Epidermal melanocyte (primary cell): ENCODE measurements at regions not wholly inside any gene's neighbourhood (a gene's known extent, or its start where the extent isn't known, plus 50 kb on each side); places are given as distances from the start of the nearest gene placed in this dataset.

Experiments
- DNase-seq: peaks from one replicate; pipeline ENCODE4 v3.0.0; 2011; ENCODE audit warnings: low spot score; ENCODE audit not compliant: insufficient read length

DNA sequence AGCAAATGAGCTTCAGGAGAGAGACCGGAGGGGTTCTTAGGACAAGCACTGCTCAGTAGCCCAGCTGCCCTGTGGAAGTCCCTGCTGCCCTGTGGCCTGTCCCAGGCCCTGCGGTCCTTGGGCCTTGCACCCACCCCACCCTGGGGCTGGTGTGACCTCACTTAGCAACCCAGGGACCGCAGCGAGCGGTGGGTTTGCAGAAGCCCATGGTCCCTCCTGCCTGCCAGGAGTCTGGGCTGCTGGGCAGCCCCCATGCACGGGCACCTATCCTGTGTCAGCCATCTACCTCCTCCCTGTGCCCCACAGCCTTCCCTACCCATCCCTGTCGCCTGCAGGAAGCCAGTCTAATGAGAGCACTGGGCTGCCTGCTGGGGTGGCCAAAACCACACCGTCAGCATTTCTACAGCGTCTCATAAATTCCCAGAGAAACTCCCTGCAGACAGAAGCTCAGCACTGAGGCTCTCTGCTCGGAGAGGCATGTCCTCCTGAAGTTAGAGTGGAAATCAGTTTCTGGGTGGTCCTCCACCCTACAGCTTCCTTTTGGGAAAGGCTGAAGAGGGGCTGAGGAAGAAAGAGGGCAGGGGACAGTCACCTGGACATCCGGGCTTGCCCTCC, 231.1 kb upstream of the HS6ST1 start:
- DNase-seq: no peak

GRCh38 chr2:128550389-128550788, 231.7 kb upstream of the HS6ST1 start:
- DNase-seq: no peak

GRCh38 chr2:128550801-128551416, 232.2 kb upstream of the HS6ST1 start:
- no peak for DNase-seq

GRCh38 chr2:128551435-128551834, 232.8 kb upstream of the HS6ST1 start:
- DNase-seq: no peak

GRCh38 chr2:128552141-128552805, 233.6 kb upstream of the HS6ST1 start:
- no peak for DNase-seq

GRCh38 chr2:128552806-128553551, 234.3 kb upstream of the HS6ST1 start:
- DNase-seq: no peak

- DNase-seq: no peak
Observed at GRCh38 chr2:128554151-128554769, 235.6 kb upstream of the HS6ST1 start.

DNA sequence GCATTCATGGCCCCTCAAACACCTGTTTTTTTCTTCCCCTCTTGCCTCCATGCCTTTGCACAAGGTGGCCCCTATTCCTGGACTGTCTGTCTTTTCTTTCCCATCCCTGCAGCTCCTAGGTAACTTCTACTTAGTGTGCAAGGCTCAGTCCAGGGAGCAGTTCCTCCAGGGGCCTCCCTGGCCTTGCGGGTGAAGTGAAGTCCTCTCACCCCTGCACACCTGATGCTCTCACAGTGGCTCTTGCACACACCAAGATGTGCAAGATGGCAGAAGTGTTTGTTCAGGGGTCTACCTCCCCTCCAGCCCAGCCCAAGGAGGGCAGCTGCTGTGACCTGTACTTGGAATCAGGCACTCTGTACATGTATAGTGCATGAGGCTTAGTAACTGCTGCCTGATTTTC, 236.8 kb upstream of the HS6ST1 start:
- no peak for DNase-seq

DNA sequence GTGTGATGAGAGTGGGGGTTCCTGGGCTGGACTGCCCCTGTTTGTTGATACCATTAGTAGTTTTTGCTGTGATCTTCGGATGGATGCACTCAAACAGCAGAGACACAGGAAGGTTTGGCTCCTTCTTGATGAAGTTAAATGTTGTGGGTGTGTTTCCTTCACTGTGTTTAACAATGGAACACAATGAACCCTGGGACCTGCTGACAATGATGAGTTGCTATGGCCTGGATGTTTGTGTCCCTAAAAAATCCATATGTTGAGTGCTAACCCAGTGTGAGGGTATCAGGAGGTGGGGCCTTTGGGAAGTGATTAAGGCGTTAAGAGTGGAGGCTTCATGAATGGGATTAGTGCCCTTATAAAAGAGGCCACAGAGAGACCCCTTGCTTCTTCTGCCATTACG, 237.4 kb upstream of the HS6ST1 start:
- no peak for DNase-seq

- no peak for DNase-seq
Observed at GRCh38 chr2:128556633-128557032, 238.0 kb upstream of the HS6ST1 start.

DNA sequence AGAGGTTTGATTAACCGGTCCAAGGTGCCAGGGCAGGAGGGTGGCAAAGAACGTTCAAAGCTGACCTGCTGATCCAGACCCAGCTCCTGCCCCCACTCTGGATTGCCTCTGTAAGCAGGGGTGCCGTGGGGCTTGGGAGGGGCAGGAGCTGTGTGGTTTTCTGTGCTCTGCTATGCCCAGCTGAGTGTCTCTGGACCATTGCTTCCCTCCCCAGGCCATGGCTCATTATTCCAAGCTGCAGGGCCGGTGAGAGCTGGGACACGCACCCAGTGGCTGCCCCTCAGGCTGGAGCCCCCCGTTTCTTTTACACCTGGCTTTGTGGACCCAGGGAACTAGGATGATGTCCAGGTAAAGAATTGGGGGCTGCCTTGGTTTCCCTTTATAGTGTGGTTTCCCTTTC, 238.4 kb upstream of the HS6ST1 start:
- DNase-seq: no peak

- no peak for DNase-seq
Observed at GRCh38 chr2:128557831-128558241, 239.2 kb upstream of the HS6ST1 start.

DNA sequence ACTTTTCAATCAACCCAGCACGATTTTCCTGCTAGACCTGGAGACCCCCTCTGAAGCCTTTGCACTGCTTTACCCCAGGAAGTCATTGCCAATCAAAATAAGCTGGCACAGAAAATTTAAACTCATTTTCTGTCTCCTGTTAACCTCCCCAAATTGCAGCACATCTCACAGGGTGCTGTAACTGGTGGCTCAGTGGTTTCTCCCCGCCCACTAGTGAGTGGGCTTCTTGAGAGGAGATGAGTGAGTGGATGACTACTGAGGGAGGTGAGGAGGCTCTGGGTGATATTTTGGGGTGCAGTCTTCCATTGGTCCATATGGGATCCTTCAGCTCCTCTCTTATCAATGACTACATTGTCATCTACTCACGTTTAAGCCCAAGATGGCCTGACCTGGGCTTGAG, 239.8 kb upstream of the HS6ST1 start:
- DNase-seq: no peak

DNA sequence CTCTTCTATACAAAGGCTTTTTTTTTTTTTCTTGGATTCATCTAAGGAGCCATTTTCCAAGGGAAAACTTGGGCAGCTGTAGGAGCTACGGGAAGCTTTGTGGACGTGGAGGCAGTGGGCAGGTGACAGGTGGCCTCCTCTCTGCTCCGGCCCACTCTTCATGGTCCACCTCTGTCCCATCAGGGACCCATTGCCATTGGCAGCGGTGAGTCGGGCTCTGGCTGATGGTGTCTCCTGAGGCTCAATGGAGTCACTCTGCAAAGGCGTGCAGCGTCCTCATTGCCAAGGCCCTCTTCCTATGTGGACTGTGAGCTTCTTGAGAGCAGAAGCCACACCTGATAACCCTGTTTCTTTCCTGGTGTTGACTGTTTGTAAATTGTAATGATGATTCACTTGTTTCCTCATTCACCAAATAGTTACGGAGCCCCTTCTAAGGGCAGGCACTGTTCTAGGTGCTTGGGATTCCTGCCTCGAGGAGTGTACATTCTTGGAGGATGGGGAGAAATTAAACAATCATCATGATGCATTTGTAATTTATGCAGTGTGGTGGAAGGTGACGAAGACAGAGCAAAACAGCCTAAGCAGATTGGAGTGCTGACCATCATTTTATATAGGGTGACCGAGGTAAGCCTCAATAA, 240.3 kb upstream of the HS6ST1 start:
- DNase-seq: no peak

DNA sequence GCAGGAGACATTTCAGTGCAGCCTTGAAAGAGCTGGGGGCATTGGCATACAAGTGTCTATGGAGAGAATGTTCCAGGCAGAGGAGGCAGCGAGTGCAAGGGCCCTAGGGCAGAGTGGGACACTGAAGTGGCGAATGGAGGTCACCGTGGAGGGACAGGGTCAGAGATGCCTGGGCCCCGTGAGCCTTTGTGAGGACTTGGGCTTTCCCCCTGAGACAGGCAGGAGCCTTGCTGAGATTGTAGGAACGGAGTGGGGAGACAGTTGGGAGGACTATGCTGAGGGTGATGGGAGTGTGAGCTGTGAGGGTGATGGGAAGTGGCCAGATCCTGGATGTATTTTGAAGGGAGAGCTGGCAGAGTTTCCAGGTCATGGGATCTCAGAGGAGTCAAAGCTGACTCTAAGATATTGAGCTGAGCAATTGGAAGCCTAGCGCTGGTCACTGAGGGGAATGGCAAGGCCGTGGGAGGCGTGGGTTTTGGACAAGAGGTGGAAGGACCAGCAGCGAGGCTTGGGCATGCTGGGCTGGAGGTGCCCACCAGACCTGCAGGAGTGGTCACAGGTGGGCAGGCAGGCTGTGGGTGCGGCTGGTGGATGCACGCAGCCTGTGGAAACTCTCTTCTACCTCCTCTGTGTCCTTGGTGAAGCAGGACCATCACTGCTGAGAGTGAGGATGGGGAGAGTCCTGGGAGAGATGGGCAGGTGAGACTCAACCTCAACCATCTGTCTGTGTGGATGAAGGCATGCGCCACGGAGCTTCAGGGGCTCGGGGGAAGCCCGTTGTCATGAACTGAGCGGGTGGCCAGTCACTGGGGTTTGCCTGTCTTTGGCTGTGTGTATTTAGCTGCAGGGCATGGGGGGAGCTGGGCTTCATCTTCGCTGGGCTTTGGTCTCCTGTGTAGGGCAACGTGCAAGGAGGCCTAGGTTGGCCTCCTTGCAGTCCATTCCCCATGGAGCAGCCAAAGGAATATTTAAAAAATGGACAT, 241.2 kb upstream of the HS6ST1 start:
- no peak for DNase-seq

- DNase-seq: no peak
Observed at GRCh38 chr2:128560718-128561117, 242.1 kb upstream of the HS6ST1 start.

GRCh38 chr2:128562471-128563347, 244.0 kb upstream of the HS6ST1 start:
- no peak for DNase-seq

DNA sequence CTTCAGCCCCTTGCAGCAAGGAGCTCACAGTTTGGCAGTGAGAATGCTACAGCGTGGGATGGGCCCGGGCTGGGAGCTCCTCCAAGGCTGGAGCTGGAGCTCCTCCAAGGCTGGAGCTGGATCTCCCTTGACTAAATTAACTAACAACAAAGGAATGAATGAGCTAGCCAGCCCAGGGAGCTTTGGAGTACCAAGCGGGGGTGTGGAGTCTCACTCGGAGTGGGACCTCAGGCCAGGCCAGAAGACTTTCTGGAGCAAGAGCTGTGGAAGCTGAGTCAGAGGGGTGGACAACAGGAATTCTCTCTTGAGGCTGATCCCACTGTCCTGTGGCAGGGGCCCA, 244.7 kb upstream of the HS6ST1 start:
- peak; percentile 71 for DNase-seq

DNA sequence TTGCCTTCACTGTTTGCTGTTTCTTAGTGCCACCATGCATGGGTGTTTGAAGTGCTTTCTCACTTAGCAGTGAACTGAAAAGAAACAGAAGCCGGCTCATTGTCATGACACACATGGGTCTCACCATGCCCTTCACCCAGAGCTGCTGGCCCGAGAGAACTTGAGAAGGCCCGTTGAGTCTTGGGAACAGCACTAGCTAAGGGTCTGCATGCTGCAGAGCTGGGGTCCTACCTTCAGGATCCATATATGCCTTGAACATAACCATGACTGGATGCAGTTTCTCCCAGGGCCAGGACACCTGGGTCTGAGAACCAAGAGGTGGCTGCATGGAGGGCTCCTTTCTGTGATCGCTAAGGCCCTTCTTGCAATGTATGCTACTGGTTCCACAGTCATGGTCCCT, 245.5 kb upstream of the HS6ST1 start:
- no peak for DNase-seq
